Smooth muscle cell (in vitro differentiated cells): ENCODE measurements at regions not wholly inside any gene's neighbourhood (a gene's known extent, or its start where the extent isn't known, plus 50 kb on each side); places are given as distances from the start of the nearest gene placed in this dataset.

Experiments used
- DNase-seq: peaks from one replicate; lab custom pipeline; 2025; ENCODE audit not compliant: unreplicated experiment; lab: John Stamatoyannopoulos, UW
- H2AFZ ChIP-seq: fragments of 200-600 bp; sonication (generic); 2 replicates; pipeline ENCODE4 v1.6.0; 2016; ENCODE audit warnings: antibody characterized with exemption, low read depth, mild to moderate bottlenecking
- H3F3A ChIP-seq: fragments of 200-600 bp; sonication (generic); 2 replicates; pipeline ENCODE4 v1.6.0; 2017; ENCODE audit warnings: antibody characterized with exemption, low read depth
- H3K27ac ChIP-seq: fragments of 200-600 bp; sonication (generic); 2 replicates; pipeline ENCODE4 v1.5.1; 2016; ENCODE audit warnings: low read depth, mild to moderate bottlenecking
- H3K27me3 ChIP-seq: fragments of 200-600 bp; sonication (generic); 2 replicates; pipeline ENCODE4 v1.6.1; 2016; ENCODE audit warnings: low read depth, mild to moderate bottlenecking
- H3K36me3 ChIP-seq: fragments of 200-600 bp; sonication (generic); 2 replicates; pipeline ENCODE4 v1.5.1; 2016; ENCODE audit warnings: low read depth
- H3K4me1 ChIP-seq: fragments of 200-600 bp; sonication (generic); 2 replicates; pipeline ENCODE4 v1.5.1; 2016; ENCODE audit warnings: low read depth
- H3K4me2 ChIP-seq: fragments of 200-600 bp; sonication (generic); 2 replicates; pipeline ENCODE4 v1.6.0; 2016; ENCODE audit warnings: mild to moderate bottlenecking
- H3K4me3 ChIP-seq: fragments of 200-600 bp; sonication (generic); 2 replicates; pipeline ENCODE4 v1.5.1; 2016; ENCODE audit warnings: mild to moderate bottlenecking
- H3K79me2 ChIP-seq: fragments of 200-600 bp; sonication (generic); 2 replicates; pipeline ENCODE4 v1.6.0; 2016; ENCODE audit warnings: low read depth, mild to moderate bottlenecking
- H3K9ac ChIP-seq: fragments of 200-600 bp; sonication (generic); 2 replicates; pipeline ENCODE4 v1.6.0; 2016; ENCODE audit warnings: low read depth
- H3K9me3 ChIP-seq: fragments of 200-600 bp; sonication (generic); replicated peaks from 2 replicates; pipeline ENCODE4 v1.5.1; 2016; ENCODE audit warnings: low read depth
- H4K20me1 ChIP-seq: fragments of 200-600 bp; sonication (generic); 2 replicates; pipeline ENCODE4 v1.6.0; 2016; ENCODE audit warnings: low read depth
- WGBS: methylation state at CpG from one replicate; pipeline ENCODE4 v1.1.7; 2016; ENCODE audit warnings: low lambda C conversion rate; 5-methylcytosine and 5-hydroxymethylcytosine counted together
- TF ChIP-seq, protein P1 (sequence below): fragments of 200-600 bp; sonication (generic); IDR thresholded peaks from 2 replicates; pipeline ENCODE4 v1.5.1; 2017; ENCODE audit warnings: borderline replicate concordance, mild to moderate bottlenecking, antibody characterized with exemption; ENCODE audit not compliant: insufficient read depth, poor library complexity, severe bottlenecking

GRCh38 chr5:2560435-2560834 is 191.0 kb downstream of the IRX2 start:
- no peaks in the 10 kb centered on the region for H3K4me1 ChIP-seq
- no peaks in the 10 kb centered on the region for H3K79me2 ChIP-seq
- TF ChIP-seq, protein P1, sequence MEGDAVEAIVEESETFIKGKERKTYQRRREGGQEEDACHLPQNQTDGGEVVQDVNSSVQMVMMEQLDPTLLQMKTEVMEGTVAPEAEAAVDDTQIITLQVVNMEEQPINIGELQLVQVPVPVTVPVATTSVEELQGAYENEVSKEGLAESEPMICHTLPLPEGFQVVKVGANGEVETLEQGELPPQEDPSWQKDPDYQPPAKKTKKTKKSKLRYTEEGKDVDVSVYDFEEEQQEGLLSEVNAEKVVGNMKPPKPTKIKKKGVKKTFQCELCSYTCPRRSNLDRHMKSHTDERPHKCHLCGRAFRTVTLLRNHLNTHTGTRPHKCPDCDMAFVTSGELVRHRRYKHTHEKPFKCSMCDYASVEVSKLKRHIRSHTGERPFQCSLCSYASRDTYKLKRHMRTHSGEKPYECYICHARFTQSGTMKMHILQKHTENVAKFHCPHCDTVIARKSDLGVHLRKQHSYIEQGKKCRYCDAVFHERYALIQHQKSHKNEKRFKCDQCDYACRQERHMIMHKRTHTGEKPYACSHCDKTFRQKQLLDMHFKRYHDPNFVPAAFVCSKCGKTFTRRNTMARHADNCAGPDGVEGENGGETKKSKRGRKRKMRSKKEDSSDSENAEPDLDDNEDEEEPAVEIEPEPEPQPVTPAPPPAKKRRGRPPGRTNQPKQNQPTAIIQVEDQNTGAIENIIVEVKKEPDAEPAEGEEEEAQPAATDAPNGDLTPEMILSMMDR = no peak
- H3K36me3 ChIP-seq = no peaks in the 10 kb centered on the region
- H3K4me3 ChIP-seq = no peak overlapping the region
- no peaks in the 10 kb centered on the region for H3K27me3 ChIP-seq
- no peaks in the 10 kb centered on the region for H4K20me1 ChIP-seq
- DNase-seq = no peak
- no peak overlapping the region for H2AFZ ChIP-seq
- H3F3A ChIP-seq = no peaks in the 10 kb centered on the region
- H3K9me3 ChIP-seq = no peaks in the 10 kb centered on the region
- no peak overlapping the region for H3K9ac ChIP-seq
- no peak overlapping the region for H3K27ac ChIP-seq
- H3K4me2 ChIP-seq = no peak overlapping the region
- 89% methylated on average over 5 of the region's 5 CpGs for WGBS

- H3K4me3 ChIP-seq = no peak overlapping the region
- no peak overlapping the region for H3K27ac ChIP-seq
- no peaks in the 10 kb centered on the region for H3K4me1 ChIP-seq
- H3F3A ChIP-seq = no peaks in the 10 kb centered on the region
- no peak for DNase-seq
- H3K4me2 ChIP-seq = no peak overlapping the region
- H3K36me3 ChIP-seq = no peaks in the 10 kb centered on the region
- no peaks in the 10 kb centered on the region for H3K9me3 ChIP-seq
- no peak overlapping the region for H2AFZ ChIP-seq
- no peaks in the 10 kb centered on the region for H3K79me2 ChIP-seq
- H3K27me3 ChIP-seq = no peaks in the 10 kb centered on the region
- TF ChIP-seq, protein P1 = no peak
- WGBS = 91% methylated on average over 12 of the region's 12 CpGs
- no peak overlapping the region for H3K9ac ChIP-seq
- H4K20me1 ChIP-seq = no peaks in the 10 kb centered on the region
Measured at GRCh38 chr5:2557435-2557834, 194.0 kb downstream of the IRX2 start.

DNA sequence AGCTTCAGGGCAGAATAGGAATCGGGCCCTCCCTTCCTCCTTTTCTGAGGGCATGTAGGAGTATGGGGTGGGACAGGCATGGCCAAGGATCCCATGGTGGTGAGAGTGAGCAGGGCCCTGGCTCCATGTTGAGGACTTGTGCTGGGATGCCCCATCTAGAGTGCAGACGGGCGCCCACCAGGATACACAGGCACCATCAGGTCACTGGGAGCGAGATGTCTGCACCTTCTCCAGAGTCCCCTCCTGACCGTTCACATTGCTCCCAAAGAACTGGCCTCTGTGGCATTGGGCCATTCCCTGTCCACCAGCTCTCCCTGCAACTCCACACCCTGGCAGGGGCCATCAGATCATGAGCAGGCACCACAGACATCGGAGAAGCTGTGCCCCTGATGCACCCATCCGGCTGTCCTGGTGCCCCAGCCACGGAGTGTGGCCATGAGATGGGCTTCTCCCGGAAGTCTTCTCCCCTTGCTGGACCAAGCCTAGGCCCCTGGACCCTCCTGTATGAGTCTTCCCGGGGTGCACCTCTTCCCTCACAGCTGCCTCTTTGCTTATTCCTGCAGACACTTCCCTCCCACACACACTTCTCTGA is 195.0 kb downstream of the IRX2 start:
- no peaks in the 10 kb centered on the region for H3K36me3 ChIP-seq
- DNase-seq = no peak
- no peaks in the 10 kb centered on the region for H3K27me3 ChIP-seq
- no peaks in the 10 kb centered on the region for H3K9me3 ChIP-seq
- no peaks in the 10 kb centered on the region for H3K79me2 ChIP-seq
- no peaks in the 10 kb centered on the region for H3K4me1 ChIP-seq
- no peak overlapping the region for H2AFZ ChIP-seq
- H3K9ac ChIP-seq = no peak overlapping the region
- H3F3A ChIP-seq = no peaks in the 10 kb centered on the region
- no peaks in the 10 kb centered on the region for H4K20me1 ChIP-seq
- no peak overlapping the region for H3K4me3 ChIP-seq
- TF ChIP-seq, protein P1 = no peak
- no peak overlapping the region for H3K27ac ChIP-seq
- 83% methylated on average over 8 of the region's 10 CpGs for WGBS
- no peak overlapping the region for H3K4me2 ChIP-seq

- H3K4me2 ChIP-seq = no peak overlapping the region
- H3K27ac ChIP-seq = no peak overlapping the region
- no peaks in the 10 kb centered on the region for H3F3A ChIP-seq
- no peak overlapping the region for H3K9ac ChIP-seq
- no peaks in the 10 kb centered on the region for H3K79me2 ChIP-seq
- H2AFZ ChIP-seq = no peak overlapping the region
- TF ChIP-seq, protein P1 = no peak
- no peaks in the 10 kb centered on the region for H3K9me3 ChIP-seq
- no peak overlapping the region for H3K4me3 ChIP-seq
- no peaks in the 10 kb centered on the region for H4K20me1 ChIP-seq
- WGBS = 64% methylated on average over 2 of the region's 2 CpGs
- no peaks in the 10 kb centered on the region for H3K4me1 ChIP-seq
- H3K27me3 ChIP-seq = no peaks in the 10 kb centered on the region
- DNase-seq = no peak
- no peaks in the 10 kb centered on the region for H3K36me3 ChIP-seq
Measured at GRCh38 chr5:2553611-2554010, 197.9 kb downstream of the IRX2 start.
